ENCODE measurements at regions not wholly inside any gene's neighbourhood (a gene's known extent, or its start where the extent isn't known, plus 50 kb on each side); places are given as distances from the start of the nearest gene placed in this dataset.

DNA sequence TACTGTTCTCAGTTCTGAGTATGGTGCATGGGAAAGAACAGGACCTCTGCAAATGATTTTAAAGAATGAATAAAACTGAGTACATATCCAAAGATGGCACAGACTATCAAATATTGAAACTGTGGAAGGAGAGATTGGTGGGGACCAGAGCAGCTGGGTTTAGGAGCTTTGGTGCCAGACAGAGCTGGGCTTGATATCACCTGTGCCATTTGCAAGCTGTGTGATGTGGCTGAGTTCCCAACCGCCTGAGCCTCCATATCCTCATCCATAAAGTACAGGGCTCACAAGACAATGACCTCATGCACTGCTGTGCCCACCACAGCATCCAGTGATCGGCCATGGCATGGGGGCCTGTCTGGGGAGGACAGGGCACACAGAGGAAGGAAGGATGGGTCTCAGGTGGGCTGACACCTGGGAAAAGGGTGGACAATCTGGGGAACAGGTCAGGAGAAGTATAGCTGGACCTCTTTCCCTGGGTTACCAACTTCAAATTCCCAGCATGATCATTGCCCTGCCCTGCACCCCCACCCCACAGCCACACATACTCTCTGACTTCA is 83.9 kb upstream of the RAB6C start:
- ATAC-seq (no peak), DNase-seq (no peak)
- Histone ChIP-seq H3K9me3 (no peaks in the 10 kb centered on the region), H3K27ac (no peak overlapping the region), H3K4me1 (no peaks in the 10 kb centered on the region), H3K4me3 (no peak overlapping the region), H3K36me3 (no peaks in the 10 kb centered on the region), H3K27me3 (peaks cover 0 to 3% (median 0%) of the 10 kb centered on the region in 3 donors)
- in situ Hi-C loops (cut with MboI; ENCODE audit: low sequenced_read_pairs in 4 of 4) (no loop called here), intact Hi-C loops (cut with DNase I; ENCODE audit: low total_unique reads) (no loop called here)
- TF ChIP-seq, protein P1, sequence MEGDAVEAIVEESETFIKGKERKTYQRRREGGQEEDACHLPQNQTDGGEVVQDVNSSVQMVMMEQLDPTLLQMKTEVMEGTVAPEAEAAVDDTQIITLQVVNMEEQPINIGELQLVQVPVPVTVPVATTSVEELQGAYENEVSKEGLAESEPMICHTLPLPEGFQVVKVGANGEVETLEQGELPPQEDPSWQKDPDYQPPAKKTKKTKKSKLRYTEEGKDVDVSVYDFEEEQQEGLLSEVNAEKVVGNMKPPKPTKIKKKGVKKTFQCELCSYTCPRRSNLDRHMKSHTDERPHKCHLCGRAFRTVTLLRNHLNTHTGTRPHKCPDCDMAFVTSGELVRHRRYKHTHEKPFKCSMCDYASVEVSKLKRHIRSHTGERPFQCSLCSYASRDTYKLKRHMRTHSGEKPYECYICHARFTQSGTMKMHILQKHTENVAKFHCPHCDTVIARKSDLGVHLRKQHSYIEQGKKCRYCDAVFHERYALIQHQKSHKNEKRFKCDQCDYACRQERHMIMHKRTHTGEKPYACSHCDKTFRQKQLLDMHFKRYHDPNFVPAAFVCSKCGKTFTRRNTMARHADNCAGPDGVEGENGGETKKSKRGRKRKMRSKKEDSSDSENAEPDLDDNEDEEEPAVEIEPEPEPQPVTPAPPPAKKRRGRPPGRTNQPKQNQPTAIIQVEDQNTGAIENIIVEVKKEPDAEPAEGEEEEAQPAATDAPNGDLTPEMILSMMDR (IDR thresholded peaks at IDR 0.05 in 4 of 5, conservative IDR thresholded peaks at IDR 0.05 in 1 of 5), result no peak
- TF ChIP-seq POLR2A (IDR thresholded peaks at IDR 0.05), result no peak

DNA sequence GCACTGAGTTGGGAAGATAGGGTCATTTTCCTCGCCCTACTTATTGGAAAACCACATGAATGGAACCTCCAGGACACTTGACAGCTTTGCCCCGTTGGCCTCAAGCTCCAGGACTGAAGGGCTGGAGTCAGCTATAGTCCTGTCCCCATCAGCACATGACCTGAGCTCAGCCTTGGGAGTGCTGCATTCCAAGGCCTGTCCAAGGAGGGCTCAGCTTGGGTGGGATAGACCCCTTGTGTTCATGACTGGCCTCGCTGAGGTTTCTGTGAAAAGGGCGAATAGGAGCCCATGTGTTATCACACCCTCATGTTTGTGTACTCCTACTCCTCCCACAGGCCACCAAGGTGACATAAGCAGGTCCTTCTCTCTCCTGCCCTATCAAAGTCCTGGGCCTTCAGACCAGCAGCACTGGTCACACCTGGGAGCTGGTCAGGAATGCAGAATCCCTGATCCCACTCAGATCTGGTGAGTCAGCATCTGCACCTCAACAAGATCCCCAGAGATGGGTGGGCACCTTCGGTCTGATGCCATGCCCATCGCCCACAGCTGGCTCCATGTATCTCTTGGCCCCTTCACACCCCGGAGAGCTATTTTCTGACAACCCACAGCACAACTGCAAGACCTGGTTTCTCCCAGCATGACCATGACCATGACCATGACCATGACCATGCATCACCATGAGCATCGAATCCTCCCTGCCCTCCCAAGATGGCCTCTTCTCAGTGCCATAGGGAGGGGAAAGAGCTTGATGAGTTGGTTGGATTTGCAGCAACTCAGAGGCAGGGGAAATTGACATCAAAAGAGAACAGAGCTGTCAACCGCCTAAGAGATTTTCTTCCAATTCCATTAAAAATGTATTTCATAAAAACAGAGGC is 83.0 kb upstream of the RAB6C start:
- no peak for ATAC-seq
- TF ChIP-seq, protein P1 (IDR thresholded peaks at IDR 0.05 in 4 of 5, conservative IDR thresholded peaks at IDR 0.05 in 1 of 5), result no peak
- TF ChIP-seq POLR2A (IDR thresholded peaks at IDR 0.05), result no peak
- in situ Hi-C loops (cut with MboI; ENCODE audit: low sequenced_read_pairs in 4 of 4) (no loop called here), intact Hi-C loops (cut with DNase I; ENCODE audit: low total_unique reads) (no loop called here)
- H3K9me3 ChIP-seq, result no peaks in the 10 kb centered on the region
- H3K4me3 ChIP-seq, result no peak overlapping the region
- H3K27me3 ChIP-seq, result peaks cover 0 to 3% (median 0%) of the 10 kb centered on the region in 3 donors
- no peak for DNase-seq
- no peaks in the 10 kb centered on the region for H3K4me1 ChIP-seq
- H3K27ac ChIP-seq, result no peak overlapping the region
- H3K36me3 ChIP-seq, result no peaks in the 10 kb centered on the region

DNA sequence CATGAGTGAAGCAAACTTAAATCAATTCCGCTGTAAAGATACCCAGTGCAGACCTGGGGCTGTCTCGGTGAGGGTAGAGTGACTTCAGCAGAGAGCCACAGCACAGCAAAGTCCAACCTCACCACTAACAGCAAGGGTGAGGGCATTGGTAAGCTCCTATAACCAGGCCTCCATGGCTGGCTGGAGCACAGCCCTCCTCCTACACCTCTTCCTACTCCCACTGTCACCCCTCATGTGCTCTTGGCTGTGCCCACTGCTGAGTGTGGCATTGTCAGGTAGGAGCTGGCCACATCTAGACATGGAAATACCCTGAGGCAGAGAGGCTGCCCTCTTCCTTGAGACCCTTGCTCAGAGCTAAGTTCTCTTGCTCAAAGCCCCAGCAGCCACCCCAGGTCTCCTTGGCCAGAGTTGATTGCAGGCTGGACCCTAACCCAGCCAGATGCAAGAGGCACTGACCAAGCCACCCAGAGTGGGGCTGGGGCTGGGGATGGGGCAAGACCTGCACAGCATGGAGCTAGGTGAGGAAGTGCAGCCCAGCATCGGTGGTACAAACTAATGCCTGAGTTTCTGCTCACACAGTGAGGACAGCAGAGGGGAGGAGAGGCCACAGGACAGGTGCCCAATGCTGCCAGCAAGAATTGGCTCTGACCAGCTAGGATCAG is 77.6 kb upstream of the RAB6C start:
- Histone ChIP-seq H3K27ac (no peak overlapping the region), H3K9me3 (no peaks in the 10 kb centered on the region), H3K36me3 (no peaks in the 10 kb centered on the region), H3K27me3 (peaks cover 0 to 3% (median 0%) of the 10 kb centered on the region in 3 donors), H3K4me3 (no peak overlapping the region), H3K4me1 (no peaks in the 10 kb centered on the region)
- in situ Hi-C loops (cut with MboI; ENCODE audit: low sequenced_read_pairs in 4 of 4) (no loop called here), intact Hi-C loops (cut with DNase I; ENCODE audit: low total_unique reads) (no loop called here)
- ATAC-seq, result no peak
- TF ChIP-seq, protein P1 (IDR thresholded peaks at IDR 0.05 in 4 of 5, conservative IDR thresholded peaks at IDR 0.05 in 1 of 5), result no peak
- no peak for TF ChIP-seq POLR2A (IDR thresholded peaks at IDR 0.05)
- DNase-seq, result no peak

DNA sequence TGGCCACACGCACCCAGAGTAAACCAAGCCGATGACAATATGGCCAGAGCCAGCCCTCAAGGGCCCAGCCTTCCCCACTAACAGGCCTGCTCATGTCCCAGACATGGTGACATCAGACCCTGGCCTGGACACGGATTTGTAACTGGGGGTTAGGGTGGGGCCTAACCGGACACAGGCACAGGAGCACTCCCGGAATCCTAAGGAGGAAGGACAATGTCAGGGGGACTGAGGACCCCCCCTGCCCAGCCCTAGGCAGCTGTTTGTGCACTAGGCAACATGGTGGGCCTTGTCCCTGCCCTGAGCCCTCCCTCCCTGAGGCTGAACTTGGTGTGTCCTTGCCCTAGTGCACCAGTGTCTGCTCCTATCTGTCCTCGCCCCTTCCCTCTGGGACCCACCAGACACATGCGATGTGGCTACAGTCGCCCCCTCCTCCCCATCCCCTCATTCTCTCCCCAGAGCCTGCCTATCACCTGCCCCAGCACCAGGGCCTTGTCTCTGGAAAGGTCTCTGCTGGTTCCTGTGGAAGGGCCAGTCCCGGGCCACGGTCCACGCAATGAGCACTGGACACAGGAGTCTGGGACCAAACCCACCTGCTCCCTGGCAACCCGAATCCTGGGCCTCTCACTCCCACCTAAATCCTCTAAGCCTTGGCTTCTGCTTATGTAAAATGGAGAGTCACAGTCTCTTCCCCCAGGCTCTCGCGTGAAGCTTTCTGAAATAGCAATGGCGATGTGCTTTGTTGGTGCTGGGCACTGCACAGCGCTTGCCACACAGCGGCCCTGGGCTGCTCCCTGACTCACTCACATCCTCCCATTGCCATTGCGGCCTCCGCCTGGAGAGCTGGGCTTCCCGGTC is 76.5 kb upstream of the RAB6C start:
- ATAC-seq (no peak), DNase-seq (no peak)
- Histone ChIP-seq H3K36me3 (no peaks in the 10 kb centered on the region), H3K27me3 (peaks cover 0 to 3% (median 0%) of the 10 kb centered on the region in 3 donors), H3K4me3 (no peak overlapping the region), H3K9me3 (no peaks in the 10 kb centered on the region), H3K4me1 (no peaks in the 10 kb centered on the region), H3K27ac (no peak overlapping the region)
- intact Hi-C loops (cut with DNase I; ENCODE audit: low total_unique reads), result no loop called here
- no peak for TF ChIP-seq POLR2A (IDR thresholded peaks at IDR 0.05)
- TF ChIP-seq, protein P1 (IDR thresholded peaks at IDR 0.05 in 4 of 5, conservative IDR thresholded peaks at IDR 0.05 in 1 of 5), result no peak
- in situ Hi-C loops (cut with MboI; ENCODE audit: low sequenced_read_pairs in 4 of 4), result no loop called here
